HS-27A (cell line): ENCODE measurements at regions not wholly inside any gene's neighbourhood (a gene's known extent, or its start where the extent isn't known, plus 50 kb on each side); places are given as distances from the start of the nearest gene placed in this dataset.

ENCODE experiments used
- DNase-seq: peaks from one replicate; pipeline ENCODE4 v3.0.0-alpha.2; 2012; ENCODE audit warnings: low read depth, missing footprints

DNA sequence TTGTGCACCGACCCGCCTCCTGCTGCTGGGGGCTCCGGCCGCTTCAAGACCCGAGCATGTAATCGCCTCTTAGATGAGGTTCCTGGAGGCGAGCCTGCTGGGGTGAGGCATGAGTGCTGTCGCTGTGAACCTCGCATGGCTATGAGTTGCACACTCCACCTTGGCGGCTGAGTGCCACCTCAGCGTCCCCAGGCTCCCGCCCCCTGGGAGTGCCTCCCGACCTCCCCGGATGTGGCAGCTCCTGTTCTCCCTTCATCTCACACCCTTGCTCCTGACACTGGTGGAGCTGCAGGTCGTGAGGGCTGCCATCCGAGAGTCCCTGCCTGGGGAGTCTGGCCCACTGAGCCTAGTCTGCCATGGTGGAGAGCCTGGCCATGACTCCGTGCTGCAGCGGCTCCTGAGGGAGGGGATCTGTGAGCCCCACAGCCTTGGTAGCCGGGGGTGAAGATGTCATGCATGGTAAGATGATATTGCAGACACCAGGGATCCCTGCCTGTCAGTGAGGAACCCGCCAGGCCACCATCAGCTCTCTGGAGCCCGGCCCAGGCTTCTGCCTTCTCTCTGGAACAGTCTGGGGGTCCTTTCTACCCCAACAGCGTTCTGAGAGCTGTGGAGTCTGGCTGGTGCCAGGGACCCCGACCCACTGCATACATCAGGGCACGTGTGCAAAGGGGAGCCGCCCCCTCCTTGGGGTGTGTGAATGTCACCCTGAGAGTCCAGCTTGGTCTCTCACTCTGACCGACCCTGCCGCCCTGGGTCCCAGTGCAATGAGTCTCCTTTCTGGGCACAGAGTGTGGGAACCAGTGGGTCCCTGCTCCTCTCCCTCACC is 61.6 kb upstream of the HS6ST1 start:
- no peak for DNase-seq

DNA sequence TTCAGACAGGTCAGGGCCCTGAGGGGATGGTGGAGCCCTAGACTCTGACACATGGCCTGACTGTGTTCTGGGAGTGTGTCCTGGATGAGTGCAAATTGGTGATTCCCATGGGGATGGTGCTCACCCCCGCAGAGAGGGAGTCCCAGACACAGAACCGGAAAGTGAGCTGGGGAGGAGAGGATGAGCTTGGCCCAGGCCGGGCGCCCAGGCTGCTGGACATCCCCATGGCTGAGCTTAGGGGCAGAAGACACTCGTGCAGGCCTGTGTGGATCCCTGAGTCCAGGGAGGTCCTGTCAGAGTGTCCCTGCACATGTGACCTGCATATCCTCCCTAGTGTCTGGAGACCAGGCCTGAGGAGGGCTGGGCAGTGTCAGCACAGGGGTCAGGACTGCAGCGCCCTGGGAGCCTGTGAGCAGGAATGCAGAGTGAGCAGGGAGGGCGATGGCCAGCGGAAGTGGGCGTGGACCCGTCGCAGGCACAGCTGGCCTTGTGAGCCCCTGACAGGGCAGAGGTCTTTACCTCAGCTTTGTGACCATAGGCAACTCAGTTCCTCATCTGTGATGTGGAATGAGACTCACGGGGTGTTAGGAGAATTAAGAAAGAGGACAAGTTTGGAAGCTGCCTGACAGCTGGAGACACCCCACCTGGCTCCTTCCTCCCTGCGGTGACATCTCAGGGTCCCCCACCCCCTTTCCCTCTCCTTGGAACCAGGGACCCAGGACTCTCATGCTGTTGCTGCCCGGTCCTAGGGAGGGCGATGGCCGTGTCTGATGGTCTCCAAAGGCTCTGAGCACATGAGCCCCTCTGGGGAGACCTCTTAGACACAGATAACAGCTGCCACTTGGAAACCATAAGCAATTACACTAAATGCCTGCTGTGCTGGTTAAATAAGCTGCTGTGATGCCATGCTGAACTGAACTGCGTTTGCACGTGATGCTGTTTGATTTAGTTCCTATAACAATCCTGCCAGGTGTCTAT is 62.6 kb upstream of the HS6ST1 start:
- DNase-seq, result no peak

DNA sequence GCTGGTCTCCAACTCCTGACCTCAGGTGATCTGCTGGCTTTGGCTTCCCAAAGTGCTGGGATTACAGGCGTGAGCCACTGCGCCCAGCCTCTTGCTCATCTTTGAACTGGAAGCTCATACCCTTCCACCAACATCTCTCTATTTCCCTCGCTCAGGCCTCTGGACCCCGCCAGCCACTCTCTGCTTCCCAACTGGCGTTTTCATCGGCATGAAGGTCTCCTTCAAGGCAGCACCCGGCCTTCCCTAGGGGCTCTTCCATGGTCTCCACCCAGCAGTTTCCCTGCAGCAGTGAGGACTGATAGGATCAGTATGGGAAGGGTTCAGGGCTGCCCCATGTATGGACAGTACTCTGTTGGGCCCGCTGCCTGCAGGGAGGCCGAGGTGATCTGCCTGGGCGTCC is 65.8 kb upstream of the HS6ST1 start:
- no peak for DNase-seq

DNA sequence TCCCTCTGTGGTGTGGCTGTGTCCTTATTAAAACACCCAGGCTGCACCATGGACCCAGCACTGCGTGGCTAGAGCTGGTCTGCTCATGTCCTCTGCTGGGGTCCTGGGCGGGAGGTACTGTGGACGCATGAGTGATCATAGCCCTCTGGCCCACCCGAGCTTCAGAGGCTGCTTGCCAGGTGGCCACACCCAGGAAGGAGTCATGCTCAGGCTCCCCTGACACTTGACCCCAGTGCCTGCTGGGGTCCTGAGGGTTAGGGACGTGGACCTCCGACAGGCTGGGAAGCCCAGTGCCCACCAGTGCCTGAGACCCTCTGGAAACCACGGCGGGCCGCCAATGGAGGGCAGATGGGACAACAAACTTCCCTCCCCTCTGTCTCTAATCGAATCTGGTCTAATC is 66.3 kb upstream of the HS6ST1 start:
- no peak for DNase-seq

DNA sequence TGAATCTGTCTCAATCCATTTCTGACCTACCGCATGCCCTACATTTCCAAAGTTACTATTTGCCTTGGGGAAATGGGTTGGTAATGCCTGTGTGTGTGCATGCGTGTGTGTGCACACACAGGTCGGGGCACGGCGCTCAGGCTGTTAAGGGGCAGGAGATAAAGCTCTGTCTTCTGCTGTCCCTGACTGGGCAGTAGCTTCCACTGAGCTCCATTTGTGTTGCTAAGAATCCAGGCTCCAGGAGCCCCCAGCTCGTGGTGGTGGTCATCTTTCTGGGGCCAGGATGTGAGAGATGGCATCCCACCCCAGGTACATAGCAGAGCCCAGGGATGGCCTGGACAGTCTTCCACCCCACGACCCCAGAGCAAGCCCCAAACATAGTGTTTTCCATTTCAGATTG is 66.7 kb upstream of the HS6ST1 start:
- DNase-seq, result no peak

DNA sequence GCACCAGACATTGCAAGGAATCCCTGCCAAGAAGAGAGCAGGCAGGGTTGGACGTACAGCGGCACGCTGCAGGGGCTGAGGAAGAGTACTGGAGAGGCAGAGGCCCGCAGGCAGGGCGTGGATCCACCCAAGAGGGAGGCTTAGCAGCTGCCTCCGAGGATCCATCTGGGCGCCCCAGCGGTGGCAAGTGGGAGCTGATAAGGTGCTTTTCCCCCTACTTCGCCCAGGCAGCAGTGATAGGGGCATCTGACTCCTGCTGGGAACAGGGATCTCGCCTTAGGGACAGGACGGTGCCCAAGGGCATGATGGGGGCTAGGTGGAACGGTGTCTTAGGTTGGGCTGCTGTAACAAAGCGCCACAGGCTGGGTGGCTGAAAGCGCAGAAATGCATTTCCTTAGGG is 67.4 kb upstream of the HS6ST1 start:
- DNase-seq, result no peak

DNA sequence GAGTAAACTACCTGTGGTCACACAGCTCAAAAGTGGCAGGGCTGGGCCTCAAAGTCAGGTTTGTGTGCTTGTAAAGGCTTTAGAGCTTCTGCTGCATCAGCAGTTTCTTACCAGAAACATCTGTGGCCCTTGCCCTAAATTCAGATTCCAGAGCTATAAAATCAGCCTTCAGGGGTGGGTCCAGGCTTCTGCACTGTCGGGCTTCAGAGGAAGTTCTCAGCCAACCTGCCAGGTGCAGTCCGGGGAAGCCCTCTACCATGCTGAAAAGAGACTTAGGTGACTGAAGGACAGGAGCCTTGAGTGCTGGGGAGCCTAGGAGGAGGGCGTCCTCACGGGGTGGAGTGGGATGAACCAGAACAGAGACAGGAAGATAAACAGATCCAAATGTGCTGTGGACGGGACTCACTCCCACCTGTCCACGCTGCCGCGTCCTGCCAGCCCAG is 69.9 kb upstream of the HS6ST1 start:
- DNase-seq, result no peak

DNA sequence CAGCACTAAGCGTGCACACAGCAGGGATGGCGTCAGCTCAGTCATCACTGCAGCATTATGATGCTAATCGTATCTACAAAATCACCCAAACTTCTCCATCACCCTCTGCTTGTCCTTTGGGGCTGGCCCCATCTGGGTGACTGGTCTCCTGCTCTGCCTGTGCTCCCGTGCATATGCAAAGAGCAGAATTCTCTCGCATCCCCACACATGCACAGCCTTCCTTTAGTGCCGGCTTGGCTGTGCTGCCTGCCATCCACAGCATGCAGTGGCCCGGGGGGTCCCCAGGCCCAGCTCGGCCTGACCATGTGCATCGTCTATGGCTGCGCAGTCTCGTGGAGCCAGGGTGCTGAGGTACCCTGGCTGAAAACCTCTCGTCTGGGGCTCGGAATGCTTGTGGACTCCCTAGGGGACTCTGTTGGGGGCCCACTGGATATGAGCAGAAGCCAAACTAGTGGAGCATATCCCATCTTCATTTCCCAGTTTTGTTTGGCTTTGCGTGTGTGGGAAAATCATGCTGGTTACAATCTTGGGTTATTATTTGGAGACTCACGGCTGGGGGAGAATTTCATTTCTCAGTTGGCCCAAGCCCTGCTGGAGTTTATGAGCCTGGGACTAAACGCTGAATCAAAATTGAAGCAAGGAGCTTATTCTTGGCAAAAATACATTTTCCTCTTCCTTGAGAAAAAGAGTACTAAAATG is 70.9 kb upstream of the HS6ST1 start:
- no peak for DNase-seq

DNA sequence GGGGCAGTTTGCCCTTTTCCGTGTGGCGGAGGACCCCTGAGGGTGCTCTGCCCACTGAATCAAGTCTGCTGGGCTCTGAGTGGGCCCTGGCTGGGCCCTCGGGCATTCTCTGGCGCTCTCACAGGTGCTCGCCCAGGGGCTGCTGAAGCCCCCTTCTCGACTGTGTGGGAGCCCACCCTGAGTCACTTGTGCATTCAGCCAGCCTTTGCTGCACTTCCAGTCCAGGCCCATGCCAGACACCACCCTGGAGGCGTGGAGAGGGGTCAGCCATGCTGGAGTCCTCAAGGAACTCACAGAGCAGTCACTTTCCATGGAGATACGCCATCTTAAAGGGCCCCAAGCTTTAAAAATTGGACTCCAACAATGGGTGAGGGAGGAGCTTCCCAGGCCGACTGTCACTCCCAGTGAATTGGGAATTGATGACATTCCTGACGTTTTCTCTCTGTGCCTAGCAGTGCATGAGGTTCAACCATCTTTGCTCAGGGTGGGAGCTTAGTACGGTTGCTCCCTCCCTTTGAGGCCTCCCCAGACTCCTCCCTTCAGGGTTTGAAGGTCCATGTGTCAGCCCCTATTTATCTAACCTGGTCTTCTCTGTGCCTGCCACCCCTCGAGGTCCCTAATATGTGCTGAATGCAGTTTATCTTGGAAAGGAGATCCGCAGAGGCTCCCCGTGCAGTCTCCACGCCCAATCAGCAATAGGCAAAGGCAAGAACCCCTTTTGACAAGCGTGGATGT is 71.8 kb upstream of the HS6ST1 start:
- no peak for DNase-seq

DNA sequence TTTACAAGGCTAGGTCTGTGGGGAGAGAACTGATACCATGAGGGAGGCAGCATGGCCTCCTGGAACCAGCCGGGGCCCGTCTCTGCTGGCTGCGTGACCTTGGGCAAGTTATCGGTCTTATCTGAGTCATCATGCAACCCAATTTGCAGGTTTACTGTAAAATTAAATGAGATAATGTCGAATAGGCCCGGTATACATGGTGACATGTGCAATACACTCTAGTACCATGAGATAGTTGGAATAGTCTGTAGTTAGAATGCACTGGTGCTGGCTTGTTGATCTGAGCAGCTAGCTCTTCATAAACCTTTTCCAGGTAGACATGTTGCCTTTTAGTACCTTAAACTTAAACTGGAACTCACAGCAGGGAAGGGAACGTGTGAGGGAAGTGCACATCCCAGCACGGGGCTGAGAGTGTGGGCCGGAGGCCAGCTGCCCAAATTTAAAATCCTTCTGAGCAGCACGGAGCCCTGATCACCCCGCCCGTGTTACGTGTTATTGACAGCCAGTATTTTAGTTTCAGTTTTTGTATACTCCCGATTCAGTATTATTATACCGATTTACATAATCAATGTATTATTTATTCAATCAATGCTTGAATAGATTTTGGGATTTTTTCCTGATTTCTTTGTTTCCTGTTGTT is 72.4 kb upstream of the HS6ST1 start:
- no peak for DNase-seq

DNA sequence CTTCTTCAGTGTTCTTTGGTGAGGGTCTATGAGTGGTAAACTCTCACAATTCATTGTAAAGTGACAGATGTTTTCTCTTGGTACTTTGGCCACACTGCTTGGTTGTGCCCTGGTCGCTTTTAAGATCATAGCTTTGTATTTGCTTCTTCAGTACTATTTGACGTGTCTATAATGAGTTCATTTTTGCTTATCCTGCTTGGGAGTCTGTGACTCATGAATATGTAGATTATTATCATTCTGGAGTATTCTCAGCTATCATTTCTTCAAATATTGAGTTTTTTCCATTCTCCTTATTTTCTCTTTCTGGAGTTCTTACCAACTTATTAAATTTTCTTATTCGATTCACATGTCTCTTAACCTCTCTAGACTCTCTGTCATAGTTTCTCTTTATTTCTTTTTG is 73.0 kb upstream of the HS6ST1 start:
- DNase-seq, result no peak

DNA sequence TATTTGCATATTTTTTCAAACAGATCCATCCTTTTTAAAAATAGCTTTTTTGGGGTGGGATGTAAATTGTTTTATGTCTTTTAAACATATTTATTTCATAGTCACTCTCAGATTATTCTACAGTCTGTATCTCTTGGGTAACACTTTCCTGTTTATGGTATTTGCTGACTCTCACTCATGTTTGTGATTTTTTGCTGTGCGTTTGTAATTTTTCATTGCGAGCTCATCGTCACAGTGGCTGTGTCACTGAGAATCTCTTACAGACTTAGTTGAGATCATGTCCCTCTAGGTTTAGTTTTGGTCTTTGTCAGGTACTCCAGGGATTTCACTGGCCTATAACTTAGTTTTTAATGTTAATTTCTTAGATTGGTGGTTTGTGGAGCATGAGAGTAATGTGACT is 73.5 kb upstream of the HS6ST1 start:
- no peak for DNase-seq

DNA sequence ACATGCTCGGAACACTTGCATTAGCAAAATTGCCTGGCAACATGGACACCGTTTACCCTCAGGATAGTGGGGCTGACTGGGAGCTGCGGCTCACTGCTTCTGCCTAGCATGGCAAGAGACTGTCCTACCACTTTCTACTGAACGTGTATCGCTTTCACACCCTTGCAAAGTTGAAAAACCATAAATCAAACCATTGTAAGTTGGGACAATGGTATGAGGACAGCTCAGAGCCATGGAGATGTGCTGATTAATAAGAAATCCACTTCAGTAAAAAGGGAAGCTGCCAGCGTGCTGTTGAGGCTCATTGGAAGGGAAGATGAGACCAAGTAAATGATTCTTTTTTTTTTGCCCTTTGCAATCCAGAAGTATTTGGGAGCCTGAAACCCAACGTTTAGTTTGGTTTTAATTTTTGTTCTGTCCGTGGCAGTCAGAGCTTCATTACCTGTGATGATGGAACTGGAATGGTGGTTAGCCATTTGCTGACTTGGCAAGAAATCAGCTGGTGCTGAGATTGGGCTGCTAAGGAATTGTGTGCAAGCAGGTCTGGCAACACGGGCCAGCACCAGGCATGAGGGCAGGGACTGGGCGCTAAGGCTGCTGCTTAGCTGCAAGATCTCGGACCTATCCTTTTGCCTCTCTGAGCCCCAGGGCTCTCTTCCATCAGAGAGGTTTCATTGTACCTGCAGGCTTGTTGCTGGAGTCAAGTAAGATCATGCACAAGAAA is 75.5 kb upstream of the HS6ST1 start:
- no peak for DNase-seq

DNA sequence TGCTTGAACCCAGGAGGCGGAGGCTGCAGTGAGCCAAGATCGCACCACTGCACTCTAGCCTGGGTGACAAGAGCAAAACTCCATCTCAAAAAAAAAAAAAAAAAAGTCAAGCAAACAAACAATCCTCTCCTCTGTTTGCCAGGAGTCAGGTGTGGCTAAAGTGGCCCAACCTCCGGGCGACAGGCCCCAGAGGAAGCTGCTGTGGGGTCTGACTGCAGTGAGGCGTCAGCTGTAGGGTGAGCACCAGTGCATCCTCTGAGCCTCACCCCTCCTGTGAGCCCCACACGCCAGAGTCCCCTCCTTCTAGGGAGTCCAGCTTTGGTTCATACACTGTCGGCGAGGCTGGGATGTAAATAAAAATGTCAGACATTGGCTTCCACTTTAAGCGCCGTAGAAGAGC is 76.5 kb upstream of the HS6ST1 start:
- no peak for DNase-seq

DNA sequence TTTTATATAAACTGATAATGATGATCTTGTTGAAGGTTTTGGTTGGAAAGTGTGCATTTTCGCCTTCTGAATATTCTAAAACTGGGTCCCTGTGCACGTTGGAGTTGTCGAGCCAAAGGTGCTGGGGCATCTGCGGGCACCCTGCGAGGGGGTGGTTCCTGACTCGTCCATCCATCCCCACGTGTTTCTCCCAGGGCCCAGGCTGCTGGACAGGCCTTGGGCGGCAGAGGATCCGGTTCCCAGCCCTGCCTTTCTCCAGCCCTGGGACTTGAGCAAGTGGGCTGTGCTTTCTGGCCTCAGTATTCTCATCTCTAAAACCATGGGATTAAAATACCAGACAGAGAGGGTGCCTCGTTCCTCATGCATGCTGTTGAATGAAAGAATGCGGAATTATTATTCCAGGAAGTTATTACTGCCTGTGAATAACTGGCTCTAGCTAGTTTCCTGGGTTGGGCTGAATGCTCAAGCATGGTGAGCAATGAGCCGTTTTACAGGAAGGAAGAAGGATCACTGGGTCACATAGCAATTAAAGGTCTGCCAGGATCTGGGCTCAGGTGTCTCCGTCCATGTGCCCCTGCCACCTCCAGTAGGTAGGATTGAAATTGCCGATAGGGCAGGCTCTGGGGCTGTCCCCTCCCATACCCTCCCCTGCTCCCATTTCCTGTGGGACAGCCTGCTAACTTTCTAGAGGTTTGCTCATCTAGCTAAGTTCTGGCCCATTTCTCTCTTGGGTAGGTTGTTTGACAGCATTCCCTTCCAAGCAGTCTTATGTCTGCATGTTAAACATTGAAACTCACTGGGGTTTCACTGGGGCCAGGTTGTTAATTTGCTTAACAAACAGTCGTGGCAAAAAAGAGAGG is 77.2 kb upstream of the HS6ST1 start:
- DNase-seq, result peak; percentile 98

DNA sequence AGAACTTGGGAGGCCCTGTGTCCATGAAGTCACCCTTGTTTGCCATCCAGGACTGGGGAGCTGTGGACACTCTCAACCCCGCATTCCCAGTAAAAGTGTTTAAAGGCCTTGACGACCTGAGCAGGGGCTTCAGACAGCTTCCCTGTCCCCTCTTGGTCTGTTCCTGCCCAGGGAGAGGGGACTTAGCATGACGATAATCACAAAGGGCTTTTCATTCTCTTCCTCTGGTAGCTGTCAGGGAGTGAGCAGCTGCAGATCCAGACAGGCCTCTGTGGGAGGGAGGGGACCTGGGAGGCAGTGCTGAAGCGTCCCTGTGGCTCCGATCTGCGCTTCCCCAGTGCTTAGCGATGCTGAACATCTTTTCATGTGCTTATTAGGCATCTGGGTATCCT is 77.8 kb upstream of the HS6ST1 start:
- peak; percentile 92 for DNase-seq

DNA sequence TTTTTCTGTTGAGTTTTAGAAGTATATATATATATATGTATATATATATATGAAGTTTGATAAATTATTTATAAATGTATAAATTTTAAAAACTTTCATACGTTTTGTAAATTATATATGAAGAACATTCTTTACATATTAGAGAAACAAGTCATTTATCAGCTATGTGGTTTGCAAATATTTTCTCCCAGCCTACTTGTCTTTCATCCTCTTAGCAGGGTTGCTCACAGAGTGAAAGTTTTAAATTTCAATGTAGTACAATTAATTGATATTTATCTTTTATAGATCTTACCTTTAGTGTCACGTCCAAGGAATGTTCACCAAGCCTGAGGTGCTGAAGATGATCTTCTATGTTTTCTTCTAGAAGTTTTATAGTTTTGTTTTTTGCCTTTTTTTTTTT is 78.3 kb upstream of the HS6ST1 start:
- peak; percentile 73 for DNase-seq

DNA sequence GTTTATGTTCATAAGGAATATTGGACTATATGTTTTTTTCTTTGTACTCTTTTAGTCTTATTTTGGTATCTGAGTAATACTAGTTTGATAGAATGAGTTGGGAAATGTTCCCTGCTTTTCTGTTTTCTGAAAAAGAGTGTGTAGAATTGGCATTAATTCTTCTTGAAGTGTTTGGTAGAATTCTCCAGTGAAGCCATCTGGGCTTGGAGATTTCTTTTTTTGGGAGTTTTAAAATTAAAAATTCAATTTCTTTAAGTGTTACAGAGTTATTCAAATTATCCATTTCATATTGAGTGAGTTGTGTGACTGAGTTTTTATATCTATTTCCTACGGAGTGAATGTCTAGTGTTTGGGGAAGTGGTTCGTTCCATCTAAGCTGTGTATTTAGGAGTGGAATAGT is 80.6 kb upstream of the HS6ST1 start:
- DNase-seq, result no peak

DNA sequence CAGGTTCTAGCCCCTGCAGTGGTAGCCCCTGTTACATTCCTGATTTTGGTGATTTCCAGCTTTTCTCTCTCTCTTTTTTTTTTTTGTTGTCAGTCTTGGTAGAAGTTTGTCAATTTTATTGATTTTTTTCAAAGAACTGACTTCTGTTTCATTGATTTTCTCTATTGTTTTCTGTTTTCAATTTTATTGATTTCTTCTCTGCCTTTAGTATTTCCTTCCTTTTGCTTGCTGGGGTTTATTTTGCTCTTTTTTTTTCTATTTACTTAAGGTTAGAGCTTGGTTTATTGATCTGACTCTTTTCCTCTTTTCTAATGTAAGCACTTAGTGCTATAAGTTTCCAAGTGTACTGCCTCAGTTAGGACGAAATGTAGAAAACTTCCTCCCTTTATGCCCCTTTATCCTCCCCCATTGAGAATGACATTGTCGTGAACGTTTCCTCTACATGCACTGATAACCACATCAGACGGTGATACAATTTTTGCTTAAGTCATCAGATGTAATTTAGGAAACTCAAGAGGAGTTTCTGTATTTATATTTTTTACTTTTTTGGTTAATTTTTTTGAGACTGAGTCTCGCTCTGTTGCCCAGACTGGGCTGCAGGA is 81.1 kb upstream of the HS6ST1 start:
- no peak for DNase-seq
